ENCODE measurements at regions not wholly inside any gene's neighbourhood (a gene's known extent, or its start where the extent isn't known, plus 50 kb on each side); places are given as distances from the start of the nearest gene placed in this dataset.

GRCh38 chr5:163759000-163759704, 253.7 kb downstream of the MAT2B start:
- Mint-ChIP-seq H3K27me3 (peaks cover 5% of the 10 kb centered on the region), H3K4me3 (no peak overlapping the region), H3K4me1 (ENCODE audit: low read depth) (no peaks in the 10 kb centered on the region), H3K9me3 (ENCODE audit: low read depth) (peaks cover 7% of the 10 kb centered on the region), H3K27ac (no peak overlapping the region), H3K36me3 (no peaks in the 10 kb centered on the region)

- Mint-ChIP-seq H3K27ac (no peak overlapping the region), H3K4me3 (no peak overlapping the region), H3K27me3 (peaks cover 5% of the 10 kb centered on the region), H3K4me1 (ENCODE audit: low read depth) (no peaks in the 10 kb centered on the region), H3K36me3 (no peaks in the 10 kb centered on the region), H3K9me3 (ENCODE audit: low read depth) (peaks cover 3% of the 10 kb centered on the region)
Measured at GRCh38 chr5:163760498-163760897, 255.1 kb downstream of the MAT2B start.

GRCh38 chr5:163766936-163767670, 261.7 kb downstream of the MAT2B start:
- Mint-ChIP-seq H3K4me1 (ENCODE audit: low read depth) (no peaks in the 10 kb centered on the region), H3K36me3 (no peaks in the 10 kb centered on the region), H3K9me3 (ENCODE audit: low read depth) (no peaks in the 10 kb centered on the region), H3K27me3 (no peaks in the 10 kb centered on the region), H3K4me3 (no peak overlapping the region), H3K27ac (no peak overlapping the region)

- H3K4me3 Mint-ChIP-seq, result no peak overlapping the region
- H3K27ac Mint-ChIP-seq, result no peak overlapping the region
- no peaks in the 10 kb centered on the region for H3K9me3 Mint-ChIP-seq (ENCODE audit: low read depth)
- H3K36me3 Mint-ChIP-seq, result no peaks in the 10 kb centered on the region
- H3K27me3 Mint-ChIP-seq, result no peaks in the 10 kb centered on the region
- H3K4me1 Mint-ChIP-seq (ENCODE audit: low read depth), result no peaks in the 10 kb centered on the region
Measured at GRCh38 chr5:163770625-163771024, 265.2 kb downstream of the MAT2B start.

- Mint-ChIP-seq H3K9me3 (ENCODE audit: low read depth) (no peaks in the 10 kb centered on the region), H3K36me3 (no peaks in the 10 kb centered on the region), H3K4me1 (ENCODE audit: low read depth) (no peaks in the 10 kb centered on the region)
Measured at GRCh38 chr5:163772241-163772640, 266.8 kb downstream of the MAT2B start.

GRCh38 chr5:163772644-163773043, 267.2 kb downstream of the MAT2B start:
- Mint-ChIP-seq H3K9me3 (ENCODE audit: low read depth) (no peaks in the 10 kb centered on the region), H3K4me1 (ENCODE audit: low read depth) (no peaks in the 10 kb centered on the region), H3K27ac (no peak overlapping the region), H3K36me3 (no peaks in the 10 kb centered on the region), H3K27me3 (no peaks in the 10 kb centered on the region), H3K4me3 (no peak overlapping the region)

More at GRCh38 chr5:163772241-163772640, 266.8 kb downstream of the MAT2B start:
- no peak overlapping the region for H3K4me3 Mint-ChIP-seq
- H3K27me3 Mint-ChIP-seq, result no peaks in the 10 kb centered on the region
- no peak overlapping the region for H3K27ac Mint-ChIP-seq

GRCh38 chr5:163773226-163773625, 267.8 kb downstream of the MAT2B start:
- no peaks in the 10 kb centered on the region for H3K9me3 Mint-ChIP-seq (ENCODE audit: low read depth)
- no peaks in the 10 kb centered on the region for H3K36me3 Mint-ChIP-seq
- no peaks in the 10 kb centered on the region for H3K27me3 Mint-ChIP-seq
- no peak overlapping the region for H3K4me3 Mint-ChIP-seq
- H3K27ac Mint-ChIP-seq, result no peak overlapping the region
- H3K4me1 Mint-ChIP-seq (ENCODE audit: low read depth), result no peaks in the 10 kb centered on the region

GRCh38 chr5:163789870-163790269, 284.5 kb downstream of the MAT2B start:
- Mint-ChIP-seq H3K4me1 (ENCODE audit: low read depth) (no peaks in the 10 kb centered on the region), H3K4me3 (no peak overlapping the region), H3K27ac (no peak overlapping the region)

GRCh38 chr5:163790497-163790896, 285.1 kb downstream of the MAT2B start:
- no peak overlapping the region for H3K27ac Mint-ChIP-seq
- no peaks in the 10 kb centered on the region for H3K4me1 Mint-ChIP-seq (ENCODE audit: low read depth)
- H3K9me3 Mint-ChIP-seq (ENCODE audit: low read depth), result peaks cover 3% of the 10 kb centered on the region
- no peaks in the 10 kb centered on the region for H3K36me3 Mint-ChIP-seq
- no peaks in the 10 kb centered on the region for H3K27me3 Mint-ChIP-seq
- no peak overlapping the region for H3K4me3 Mint-ChIP-seq

More at GRCh38 chr5:163789870-163790269, 284.5 kb downstream of the MAT2B start:
- H3K27me3 Mint-ChIP-seq, result no peaks in the 10 kb centered on the region
- no peaks in the 10 kb centered on the region for H3K36me3 Mint-ChIP-seq
- H3K9me3 Mint-ChIP-seq (ENCODE audit: low read depth), result peaks cover 3% of the 10 kb centered on the region

GRCh38 chr5:163794993-163795392, 289.6 kb downstream of the MAT2B start:
- H3K4me1 Mint-ChIP-seq (ENCODE audit: low read depth), result no peaks in the 10 kb centered on the region
- H3K9me3 Mint-ChIP-seq (ENCODE audit: low read depth), result peaks cover 3% of the 10 kb centered on the region
- H3K27ac Mint-ChIP-seq, result no peak overlapping the region
- no peaks in the 10 kb centered on the region for H3K27me3 Mint-ChIP-seq
- no peaks in the 10 kb centered on the region for H3K36me3 Mint-ChIP-seq
- no peak overlapping the region for H3K4me3 Mint-ChIP-seq

- Mint-ChIP-seq H3K4me1 (ENCODE audit: low read depth) (no peaks in the 10 kb centered on the region), H3K9me3 (ENCODE audit: low read depth) (no peaks in the 10 kb centered on the region), H3K4me3 (no peak overlapping the region), H3K27me3 (peaks cover 1% of the 10 kb centered on the region), H3K27ac (no peak overlapping the region), H3K36me3 (no peaks in the 10 kb centered on the region)
Measured at GRCh38 chr5:163807781-163808180, 302.4 kb downstream of the MAT2B start.

GRCh38 chr5:163809473-163809872, 304.1 kb downstream of the MAT2B start:
- no peak overlapping the region for H3K27ac Mint-ChIP-seq
- no peak overlapping the region for H3K4me3 Mint-ChIP-seq
- no peaks in the 10 kb centered on the region for H3K36me3 Mint-ChIP-seq
- no peaks in the 10 kb centered on the region for H3K9me3 Mint-ChIP-seq (ENCODE audit: low read depth)
- peaks cover 1% of the 10 kb centered on the region for H3K27me3 Mint-ChIP-seq
- H3K4me1 Mint-ChIP-seq (ENCODE audit: low read depth), result no peaks in the 10 kb centered on the region

GRCh38 chr5:163813900-163814299, 308.5 kb downstream of the MAT2B start:
- no peaks in the 10 kb centered on the region for H3K4me1 Mint-ChIP-seq (ENCODE audit: low read depth)
- H3K27ac Mint-ChIP-seq, result no peak overlapping the region
- H3K27me3 Mint-ChIP-seq, result no peaks in the 10 kb centered on the region
- no peaks in the 10 kb centered on the region for H3K9me3 Mint-ChIP-seq (ENCODE audit: low read depth)
- no peak overlapping the region for H3K4me3 Mint-ChIP-seq
- no peaks in the 10 kb centered on the region for H3K36me3 Mint-ChIP-seq

- Mint-ChIP-seq H3K4me3 (no peak overlapping the region), H3K27me3 (no peaks in the 10 kb centered on the region), H3K36me3 (no peaks in the 10 kb centered on the region), H3K4me1 (ENCODE audit: low read depth) (no peaks in the 10 kb centered on the region), H3K9me3 (ENCODE audit: low read depth) (no peaks in the 10 kb centered on the region), H3K27ac (no peak overlapping the region)
Measured at GRCh38 chr5:163815240-163815791, 309.9 kb downstream of the MAT2B start.

- Mint-ChIP-seq H3K4me1 (ENCODE audit: low read depth) (no peaks in the 10 kb centered on the region), H3K4me3 (no peak overlapping the region), H3K27ac (no peak overlapping the region), H3K36me3 (no peaks in the 10 kb centered on the region), H3K27me3 (no peaks in the 10 kb centered on the region), H3K9me3 (ENCODE audit: low read depth) (no peaks in the 10 kb centered on the region)
Measured at GRCh38 chr5:163821142-163821541, 315.7 kb downstream of the MAT2B start.
